ENCODE measurements at regions not wholly inside any gene's neighbourhood (a gene's known extent, or its start where the extent isn't known, plus 50 kb on each side); places are given as distances from the start of the nearest gene placed in this dataset.

DNA sequence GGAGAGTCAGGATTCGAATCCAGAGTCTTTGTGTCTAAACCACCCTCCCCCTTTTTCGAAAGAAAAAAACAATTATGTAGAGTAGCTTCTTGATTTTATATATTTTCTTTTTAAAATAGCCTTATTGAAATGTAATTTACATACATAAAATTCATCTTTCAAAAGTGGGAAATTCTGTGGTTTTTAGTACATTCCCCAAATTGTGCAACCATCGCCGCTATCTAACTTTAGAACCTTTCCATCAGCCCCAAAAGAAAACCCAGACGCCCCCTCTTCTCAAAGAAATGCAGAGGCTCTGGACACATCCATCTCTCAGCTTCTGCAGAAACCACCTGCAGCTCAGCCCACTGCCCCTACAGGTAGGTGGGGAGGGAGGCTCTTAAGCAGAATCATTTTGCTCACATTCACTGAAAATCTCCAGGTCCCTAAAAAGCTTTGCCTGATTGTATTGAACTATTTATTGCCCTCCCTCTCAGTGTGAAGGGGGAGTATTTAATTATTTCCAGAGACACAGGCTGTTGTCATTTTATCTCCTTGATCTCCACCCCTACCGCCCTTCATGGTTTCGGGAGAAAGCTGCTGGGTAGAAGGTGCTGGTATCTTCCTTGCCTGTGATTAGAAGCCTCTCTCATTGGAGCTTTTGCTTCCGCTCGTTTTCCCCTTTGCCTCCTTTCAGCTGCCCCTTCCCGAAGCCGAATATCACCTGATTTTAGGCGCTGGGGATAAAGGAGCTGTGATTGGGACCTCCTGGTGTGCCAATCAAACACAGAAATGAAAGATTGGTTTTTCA lies 68.7 kb upstream of the KCNG1 start:
- Histone ChIP-seq H3F3A (ENCODE audit: low read length, unreplicated experiment) (no peaks in the 10 kb centered on the region), H3K9me3 (ENCODE audit: low read length) (no peaks in the 10 kb centered on the region), H3K27me3 (ENCODE audit: low read length) (peaks cover 59% of the 10 kb centered on the region), H3K4me1 (ENCODE audit: insufficient read depth, low read length) (peaks cover 16% of the 10 kb centered on the region), H3K36me3 (ENCODE audit: low read depth, low read length) (no peaks in the 10 kb centered on the region), H3K27ac (ENCODE audit: low read length) (no peak overlapping the region), H3K79me2 (ENCODE audit: low read length) (no peaks in the 10 kb centered on the region), H3K9ac (ENCODE audit: low read length) (no peak overlapping the region), H2AFZ (ENCODE audit: low read length) (peak overlapping the region; percentile 45), H3K4me3 (ENCODE audit: low read length) (peak overlapping the region; percentile 19; the same call in 1 of the 2 replicates), H4K20me1 (ENCODE audit: low read length) (no peaks in the 10 kb centered on the region), H3K4me2 (ENCODE audit: low read length) (peak overlapping the region; percentile 26), H3K9me2 (replicated peaks; ENCODE audit: low read length) (no peaks in the 10 kb centered on the region)
- no TSS peak for BruUV-seq (replicated peaks)
- intact Hi-C loops (cut with micrococcal nuclease) = no loop called here
- no peak for DNase-seq
- ChIA-PET CTCF (no interaction called here), POLR2A (ENCODE audit: unreplicated experiment) (interaction anchor here (0.6 kb wide), 1 partner anchor 12 kb away, joined by 6 read pairs; no protein-coding TSS in a partner anchor)
- no peak for ATAC-seq
- TF ChIP-seq EZH2 (IDR thresholded peaks at IDR 0.05; ENCODE audit: low read length, unreplicated experiment) = peak; percentile 72
- TF ChIP-seq EZH2phosphoT487 (IDR thresholded peaks at IDR 0.05; ENCODE audit: borderline replicate concordance, low read length) = peak; percentile 19; the same call in 1 of the 2 replicates
- TF ChIP-seq, protein P1, sequence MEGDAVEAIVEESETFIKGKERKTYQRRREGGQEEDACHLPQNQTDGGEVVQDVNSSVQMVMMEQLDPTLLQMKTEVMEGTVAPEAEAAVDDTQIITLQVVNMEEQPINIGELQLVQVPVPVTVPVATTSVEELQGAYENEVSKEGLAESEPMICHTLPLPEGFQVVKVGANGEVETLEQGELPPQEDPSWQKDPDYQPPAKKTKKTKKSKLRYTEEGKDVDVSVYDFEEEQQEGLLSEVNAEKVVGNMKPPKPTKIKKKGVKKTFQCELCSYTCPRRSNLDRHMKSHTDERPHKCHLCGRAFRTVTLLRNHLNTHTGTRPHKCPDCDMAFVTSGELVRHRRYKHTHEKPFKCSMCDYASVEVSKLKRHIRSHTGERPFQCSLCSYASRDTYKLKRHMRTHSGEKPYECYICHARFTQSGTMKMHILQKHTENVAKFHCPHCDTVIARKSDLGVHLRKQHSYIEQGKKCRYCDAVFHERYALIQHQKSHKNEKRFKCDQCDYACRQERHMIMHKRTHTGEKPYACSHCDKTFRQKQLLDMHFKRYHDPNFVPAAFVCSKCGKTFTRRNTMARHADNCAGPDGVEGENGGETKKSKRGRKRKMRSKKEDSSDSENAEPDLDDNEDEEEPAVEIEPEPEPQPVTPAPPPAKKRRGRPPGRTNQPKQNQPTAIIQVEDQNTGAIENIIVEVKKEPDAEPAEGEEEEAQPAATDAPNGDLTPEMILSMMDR (conservative IDR thresholded peaks at IDR 0.05; ENCODE audit: low read depth, low read length) = no peak

DNA sequence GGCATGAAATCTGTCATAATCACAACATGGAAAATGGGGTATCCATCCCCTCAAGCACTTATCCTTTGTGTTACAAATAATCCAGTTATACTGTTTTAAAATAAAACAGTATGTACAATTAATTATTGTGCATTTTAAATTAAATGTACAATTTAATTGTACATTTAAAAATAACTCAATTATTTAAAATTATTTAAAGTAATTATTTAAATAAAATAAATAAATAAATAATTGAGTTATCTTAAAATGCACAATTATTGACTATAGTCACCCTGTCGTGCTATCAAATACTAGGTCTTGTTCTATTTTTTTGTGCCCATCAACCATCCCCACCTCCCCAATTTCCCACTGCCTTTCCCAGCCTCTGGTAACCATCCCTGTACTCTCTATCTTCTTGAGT lies 66.9 kb upstream of the KCNG1 start:
- Histone ChIP-seq H3F3A (ENCODE audit: low read length, unreplicated experiment) (no peaks in the 10 kb centered on the region), H3K36me3 (ENCODE audit: low read depth, low read length) (no peaks in the 10 kb centered on the region), H4K20me1 (ENCODE audit: low read length) (no peaks in the 10 kb centered on the region), H3K9me3 (ENCODE audit: low read length) (no peaks in the 10 kb centered on the region), H3K27me3 (ENCODE audit: low read length) (peaks cover 75% of the 10 kb centered on the region), H3K79me2 (ENCODE audit: low read length) (no peaks in the 10 kb centered on the region), H3K4me2 (ENCODE audit: low read length) (no peak overlapping the region), H3K4me3 (ENCODE audit: low read length) (no peak overlapping the region), H3K9me2 (replicated peaks; ENCODE audit: low read length) (no peaks in the 10 kb centered on the region), H3K9ac (ENCODE audit: low read length) (no peak overlapping the region), H2AFZ (ENCODE audit: low read length) (no peak overlapping the region), H3K4me1 (ENCODE audit: insufficient read depth, low read length) (peaks cover 16% of the 10 kb centered on the region), H3K27ac (ENCODE audit: low read length) (no peak overlapping the region)
- CTCF ChIA-PET = no interaction called here
- POLR2A ChIA-PET (ENCODE audit: unreplicated experiment) = no interaction called here
- intact Hi-C loops (cut with micrococcal nuclease) = no loop called here
- no peak for TF ChIP-seq EZH2phosphoT487 (IDR thresholded peaks at IDR 0.05; ENCODE audit: borderline replicate concordance, low read length)
- TF ChIP-seq, protein P1 (conservative IDR thresholded peaks at IDR 0.05; ENCODE audit: low read depth, low read length) = no peak
- no peak for TF ChIP-seq EZH2 (IDR thresholded peaks at IDR 0.05; ENCODE audit: low read length, unreplicated experiment)
- ATAC-seq (no peak), DNase-seq (no peak)
- no TSS peak for BruUV-seq (replicated peaks)

DNA sequence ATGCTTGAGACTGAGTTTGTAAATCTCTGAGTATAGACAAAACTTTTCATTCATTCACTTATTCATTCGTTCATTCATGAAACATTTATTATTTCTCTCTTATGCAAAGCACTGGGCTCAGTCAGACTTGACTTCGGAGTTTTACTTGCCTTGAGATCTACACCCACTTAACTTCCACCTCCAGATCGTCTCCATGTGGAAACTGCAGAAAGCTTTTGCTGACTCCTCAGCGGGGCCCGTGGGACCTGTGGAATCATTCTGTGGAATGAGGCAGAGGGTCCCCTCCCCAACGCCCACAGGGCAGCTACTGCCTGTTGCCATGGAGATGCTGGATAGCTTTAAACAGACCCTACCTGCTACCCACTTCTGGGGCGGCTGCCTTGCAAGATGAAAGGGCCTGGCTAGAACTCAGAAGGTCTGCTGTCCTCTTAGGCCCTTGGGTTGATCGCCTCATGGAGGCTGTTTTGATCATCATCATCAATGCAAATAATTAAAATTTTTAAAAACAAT lies 66.4 kb upstream of the KCNG1 start:
- H2AFZ ChIP-seq (ENCODE audit: low read length) = no peak overlapping the region
- no peaks in the 10 kb centered on the region for H3K36me3 ChIP-seq (ENCODE audit: low read depth, low read length)
- intact Hi-C loops (cut with micrococcal nuclease) = no loop called here
- no peaks in the 10 kb centered on the region for H3K9me2 ChIP-seq (replicated peaks; ENCODE audit: low read length)
- H3K9ac ChIP-seq (ENCODE audit: low read length) = no peak overlapping the region
- DNase-seq (no peak), ATAC-seq (no peak)
- no peaks in the 10 kb centered on the region for H3F3A ChIP-seq (ENCODE audit: low read length, unreplicated experiment)
- H3K4me1 ChIP-seq (ENCODE audit: insufficient read depth, low read length) = peaks cover 16% of the 10 kb centered on the region
- H3K4me2 ChIP-seq (ENCODE audit: low read length) = no peak overlapping the region
- TF ChIP-seq EZH2 (IDR thresholded peaks at IDR 0.05; ENCODE audit: low read length, unreplicated experiment) = no peak
- no peak for TF ChIP-seq EZH2phosphoT487 (IDR thresholded peaks at IDR 0.05; ENCODE audit: borderline replicate concordance, low read length)
- TF ChIP-seq, protein P1 (conservative IDR thresholded peaks at IDR 0.05; ENCODE audit: low read depth, low read length) = no peak
- BruUV-seq (replicated peaks) = no TSS peak
- H3K9me3 ChIP-seq (ENCODE audit: low read length) = no peaks in the 10 kb centered on the region
- peaks cover 80% of the 10 kb centered on the region for H3K27me3 ChIP-seq (ENCODE audit: low read length)
- ChIA-PET CTCF (no interaction called here), POLR2A (ENCODE audit: unreplicated experiment) (no interaction called here)
- no peaks in the 10 kb centered on the region for H3K79me2 ChIP-seq (ENCODE audit: low read length)
- H4K20me1 ChIP-seq (ENCODE audit: low read length) = no peaks in the 10 kb centered on the region
- H3K27ac ChIP-seq (ENCODE audit: low read length) = no peak overlapping the region
- no peak overlapping the region for H3K4me3 ChIP-seq (ENCODE audit: low read length)

All from PC-3 (cell line).